H9 (cell line): ENCODE measurements at regions not wholly inside any gene's neighbourhood (a gene's known extent, or its start where the extent isn't known, plus 50 kb on each side); places are given as distances from the start of the nearest gene placed in this dataset.

ENCODE experiments used
- DNase-seq: peaks from one replicate; pipeline ENCODE4 v3.0.0-alpha.2; 2017
- H2AFZ ChIP-seq: one replicate; pipeline ENCODE4 v1.6.1; 2013; ENCODE audit warnings: mild to moderate bottlenecking, low read length, control low read depth, moderate library complexity
- H2AK5ac ChIP-seq: 2 replicates; pipeline ENCODE4 v1.6.1; 2013; ENCODE audit warnings: low read length, control low read depth, mixed read lengths; ENCODE audit not compliant: insufficient read length
- H2BK120ac ChIP-seq: one replicate; pipeline ENCODE4 v1.6.1; 2013; ENCODE audit warnings: low read depth, mild to moderate bottlenecking, low read length, control low read depth, inconsistent platforms; ENCODE audit not compliant: poor library complexity, severe bottlenecking
- H2BK12ac ChIP-seq: 2 replicates; pipeline ENCODE4 v1.6.1; 2013; ENCODE audit warnings: low read length, control low read depth, mixed read lengths, low read depth; ENCODE audit not compliant: insufficient read length
- H2BK15ac ChIP-seq: 2 replicates; pipeline ENCODE4 v1.6.1; 2013; ENCODE audit warnings: low read depth, low read length, control low read depth
- H2BK20ac ChIP-seq: one replicate; pipeline ENCODE4 v1.6.1; 2013; ENCODE audit warnings: low read depth, mild to moderate bottlenecking, low read length, control low read depth, inconsistent platforms; ENCODE audit not compliant: poor library complexity, severe bottlenecking
- H2BK5ac ChIP-seq: 2 replicates; pipeline ENCODE4 v1.6.1; 2013; ENCODE audit warnings: low read length, control low read depth, mixed read lengths; ENCODE audit not compliant: insufficient read length
- H3K14ac ChIP-seq: 2 replicates; pipeline ENCODE4 v1.6.1; 2013; ENCODE audit warnings: low read length, control low read depth; ENCODE audit not compliant: insufficient read depth
- H3K18ac ChIP-seq: 2 replicates; pipeline ENCODE4 v1.6.1; 2013; ENCODE audit warnings: low read depth, mild to moderate bottlenecking, mixed read lengths, low read length, control low read depth; ENCODE audit not compliant: insufficient read length
- H3K23ac ChIP-seq: 2 replicates; pipeline ENCODE4 v1.6.1; 2013; ENCODE audit warnings: low read length, control low read depth, mixed read lengths, low read depth; ENCODE audit not compliant: insufficient read length
- H3K23me2 ChIP-seq: 2 replicates; pipeline ENCODE4 v1.6.1; 2013; ENCODE audit warnings: low read depth, mild to moderate bottlenecking, mixed read lengths, low read length, control low read depth; ENCODE audit not compliant: insufficient read length, poor library complexity, severe bottlenecking
- H3K27ac ChIP-seq: 2 replicates; pipeline ENCODE4 v1.5.1; 2013; ENCODE audit warnings: low read length, control low read depth, mixed read lengths, low read depth; ENCODE audit not compliant: insufficient read length
- H3K27me3 ChIP-seq: 2 replicates; pipeline ENCODE4 v1.6.1; 2013; ENCODE audit warnings: low read length, control low read depth, inconsistent platforms; ENCODE audit not compliant: insufficient read depth
- H3K4ac ChIP-seq: 2 replicates; pipeline ENCODE4 v1.6.1; 2013; ENCODE audit warnings: low read depth, mild to moderate bottlenecking, control low read depth, inconsistent platforms, low read length, moderate library complexity
- H3K4me1 ChIP-seq: 2 replicates; pipeline ENCODE4 v1.6.1; 2013; ENCODE audit warnings: low read length, control low read depth, inconsistent platforms; ENCODE audit not compliant: insufficient read depth
- H3K4me2 ChIP-seq: 2 replicates; pipeline ENCODE4 v1.6.1; 2013; ENCODE audit warnings: low read length, control low read depth, mixed read lengths; ENCODE audit not compliant: insufficient read length, insufficient read depth
- H3K56ac ChIP-seq: 2 replicates; pipeline ENCODE4 v1.6.1; 2013; ENCODE audit warnings: low read depth, mild to moderate bottlenecking, mixed read lengths, low read length, control low read depth; ENCODE audit not compliant: insufficient read length
- H3K79me1 ChIP-seq: 2 replicates; pipeline ENCODE4 v1.6.1; 2013; ENCODE audit warnings: low read depth, mild to moderate bottlenecking, moderate library complexity, low read length, control low read depth, inconsistent platforms; ENCODE audit not compliant: insufficient read depth, poor library complexity, severe bottlenecking
- H3K79me2 ChIP-seq: 2 replicates; pipeline ENCODE4 v1.6.1; 2013; ENCODE audit warnings: low read length, control low read depth, inconsistent platforms; ENCODE audit not compliant: insufficient read depth
- H3K9ac ChIP-seq: 2 replicates; pipeline ENCODE4 v1.6.1; 2013; ENCODE audit warnings: low read length, control low read depth, mixed read lengths; ENCODE audit not compliant: insufficient read length; ENCODE audit errors: extremely low read depth
- H3K9me3 ChIP-seq: one replicate; pipeline ENCODE4 v1.6.1; 2013; ENCODE audit warnings: low read depth, low read length, inconsistent platforms; ENCODE audit not compliant: control insufficient read depth
- H3T11ph ChIP-seq: one replicate; pipeline ENCODE4 v1.6.1; 2013; ENCODE audit warnings: mild to moderate bottlenecking, low read length, control low read depth, inconsistent platforms
- H4K20me1 ChIP-seq: one replicate; pipeline ENCODE4 v1.6.1; 2013; ENCODE audit not compliant: control insufficient read depth, insufficient read length, insufficient read depth
- H4K5ac ChIP-seq: 2 replicates; pipeline ENCODE4 v1.6.1; 2013; ENCODE audit warnings: low read depth, mild to moderate bottlenecking, mixed read lengths, low read length, control low read depth; ENCODE audit not compliant: insufficient read length
- H4K8ac ChIP-seq: replicated peaks from 2 replicates; pipeline ENCODE4 v1.6.1; 2013; ENCODE audit warnings: low read length, control low read depth, mixed read lengths, low read depth; ENCODE audit not compliant: insufficient read length
- H4K91ac ChIP-seq: 2 replicates; pipeline ENCODE4 v1.6.1; 2013; ENCODE audit warnings: low read depth, mild to moderate bottlenecking, moderate library complexity, mixed read lengths, low read length, control low read depth; ENCODE audit not compliant: insufficient read length
- H3K27ac Mint-ChIP-seq, 3 experiments: 2 replicates in 2 of 3; 3 replicates in 1 of 3; pipeline ENCODE4 v1.8.0; 2020 to 2021; ENCODE audit warnings: mixed read lengths in 3 of 3, mild to moderate bottlenecking in 1 of 3, moderate library complexity in 1 of 3
- H3K27me3 Mint-ChIP-seq: 2 replicates; pipeline ENCODE4 v1.8.0; 2021; ENCODE audit warnings: low read depth, mild to moderate bottlenecking, moderate library complexity, mixed read lengths
- H3K36me3 Mint-ChIP-seq, 3 experiments: 2 replicates in 2 of 3; 3 replicates in 1 of 3; pipeline ENCODE4 v1.8.0; 2020 to 2021; ENCODE audit warnings: low read depth in 3 of 3, mixed read lengths in 3 of 3; ENCODE audit not compliant: insufficient read depth in 1 of 3
- H3K4me1 Mint-ChIP-seq, 2 experiments: 2 replicates each; pipeline ENCODE4 v1.8.0; 2020; ENCODE audit warnings: mixed read lengths in 2 of 2
- H3K4me3 Mint-ChIP-seq, 2 experiments: 2 replicates in 1 of 2; 3 replicates in 1 of 2; pipeline ENCODE4 v1.8.0; 2020 to 2021; ENCODE audit warnings: mild to moderate bottlenecking in 2 of 2, mixed read lengths in 2 of 2, moderate library complexity in 1 of 2
- H3K9me3 Mint-ChIP-seq, 2 experiments: 2 replicates in 1 of 2; 3 replicates in 1 of 2; pipeline ENCODE4 v1.8.0; 2020; ENCODE audit warnings: mild to moderate bottlenecking in 2 of 2, mixed read lengths in 2 of 2, moderate library complexity in 1 of 2
- CTCF ChIP-seq: fragments of 200-600 bp; sonication (generic); conservative IDR thresholded peaks from 3 replicates; pipeline ENCODE4 v1.8.0; 2021; ENCODE audit warnings: antibody characterized with exemption, mild to moderate bottlenecking
- WGBS: extraction: QIAGEN DNeasy Blood & Tissue Kit; methylation state at CpG from one replicate; pipeline ENCODE4 v1.1.7; 2013; ENCODE audit warnings: missing lambda C conversion rate, low lambda C conversion rate, mixed read lengths; ENCODE audit not compliant: insufficient read length; ENCODE audit errors: extremely low coverage; 5-methylcytosine and 5-hydroxymethylcytosine counted together

- H3K27me3 ChIP-seq, result no peaks in the 10 kb centered on the region
- no peaks in the 10 kb centered on the region for H3K9me3 ChIP-seq
- H2AK5ac ChIP-seq, result no peak overlapping the region
- Mint-ChIP-seq H3K4me3 (no peak overlapping the region), H3K9me3 (0 out of 5 replicates have a peak, but pooled peaks cover 2 to 4% of the 10 kb centered on the region in 2 experiments), H3K27ac (no peak overlapping the region), H3K27me3 (no peaks in the 10 kb centered on the region; the same call in 1 of the 2 replicates), H3K4me1 (no peaks in the 10 kb centered on the region), H3K36me3 (no peaks in the 10 kb centered on the region; a peak in 2 of 7 replicates)
- no peak overlapping the region for H3K9ac ChIP-seq
- no peak overlapping the region for H3T11ph ChIP-seq
- H3K27ac ChIP-seq, result no peak overlapping the region
- H4K91ac ChIP-seq, result no peak overlapping the region
- no peak overlapping the region for H4K8ac ChIP-seq
- no peak overlapping the region for H2BK5ac ChIP-seq
- no CpG with 5 or more reads among the region's 2 CpGs for WGBS
- no peak overlapping the region for H3K23ac ChIP-seq
- no peaks in the 10 kb centered on the region for H3K23me2 ChIP-seq
- H4K5ac ChIP-seq, result no peak overlapping the region
- H2BK120ac ChIP-seq, result no peak overlapping the region
- no peak overlapping the region for H2BK20ac ChIP-seq
- H3K79me1 ChIP-seq, result no peaks in the 10 kb centered on the region
- H3K14ac ChIP-seq, result no peak overlapping the region
- no peak overlapping the region for H3K18ac ChIP-seq
- H2AFZ ChIP-seq, result no peak overlapping the region
- H3K56ac ChIP-seq, result no peak overlapping the region
- no peak overlapping the region for H3K4ac ChIP-seq
- no peak overlapping the region for H3K4me2 ChIP-seq
- H3K79me2 ChIP-seq, result no peaks in the 10 kb centered on the region
- DNase-seq, result no peak
- H2BK15ac ChIP-seq, result no peak overlapping the region
- H3K4me1 ChIP-seq, result no peaks in the 10 kb centered on the region
- no peaks in the 10 kb centered on the region for H4K20me1 ChIP-seq
- no peak overlapping the region for H2BK12ac ChIP-seq
- no peak for TF ChIP-seq CTCF
These were observed 374.7 kb downstream of the AJAP1 start for GRCh38 chr1:5029136-5029535.
